NCI-H1930 (cell line): ENCODE measurements at regions not wholly inside any gene's neighbourhood (a gene's known extent, or its start where the extent isn't known, plus 50 kb on each side); places are given as distances from the start of the nearest gene placed in this dataset.
"Not testable (repeated sequence)": the region's sequence is repeated elsewhere in the genome, so short reads cannot be mapped to it uniquely, and the experiment has no call there.

Source experiments
- DNase-seq, 2 experiments: peaks; one replicate each; lab custom pipeline; 2025; lab: John Stamatoyannopoulos, UW

DNA sequence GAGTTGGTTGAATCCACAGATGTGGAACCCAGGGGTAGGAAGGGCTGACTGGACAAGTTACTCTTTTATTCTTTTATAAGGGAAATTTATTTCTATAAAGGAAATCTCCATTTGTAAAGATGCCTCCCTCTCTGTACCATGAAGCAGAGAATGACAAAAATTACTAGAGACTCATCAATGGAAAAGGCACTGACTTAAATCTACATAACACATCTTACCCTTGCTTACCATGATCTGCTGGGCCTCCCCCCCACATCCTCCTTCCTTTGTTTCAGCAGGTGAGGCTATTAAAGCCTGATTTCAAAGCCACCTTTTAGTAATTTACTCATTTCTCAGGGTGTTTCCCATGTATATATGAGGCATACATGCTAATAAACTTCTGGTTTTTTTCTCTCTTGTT, 130.2 kb upstream of the HDDC2 start:
- DNase-seq, result no peak

- no peak for DNase-seq
Measured at GRCh38 chr6:125432963-125433362, 131.2 kb upstream of the HDDC2 start.

DNA sequence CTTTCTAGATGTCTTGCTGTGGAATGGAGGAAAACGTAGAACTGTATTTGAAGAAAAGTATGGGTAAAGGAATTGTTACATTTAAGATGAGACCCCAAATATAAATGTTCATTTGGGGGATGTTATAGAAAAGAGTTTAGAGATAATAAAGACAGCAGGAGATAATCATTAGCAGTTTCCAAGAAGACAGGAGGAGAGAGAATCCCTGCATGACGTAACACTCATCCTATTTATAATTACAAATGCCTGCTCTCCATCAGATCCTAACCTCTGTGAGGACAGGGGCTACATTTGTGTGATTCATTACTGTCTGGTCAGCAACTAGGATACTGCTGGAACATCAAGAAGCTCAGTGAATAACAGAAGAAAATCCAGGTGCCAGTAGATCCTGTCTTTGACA, 133.0 kb upstream of the HDDC2 start:
- no peak for DNase-seq

DNA sequence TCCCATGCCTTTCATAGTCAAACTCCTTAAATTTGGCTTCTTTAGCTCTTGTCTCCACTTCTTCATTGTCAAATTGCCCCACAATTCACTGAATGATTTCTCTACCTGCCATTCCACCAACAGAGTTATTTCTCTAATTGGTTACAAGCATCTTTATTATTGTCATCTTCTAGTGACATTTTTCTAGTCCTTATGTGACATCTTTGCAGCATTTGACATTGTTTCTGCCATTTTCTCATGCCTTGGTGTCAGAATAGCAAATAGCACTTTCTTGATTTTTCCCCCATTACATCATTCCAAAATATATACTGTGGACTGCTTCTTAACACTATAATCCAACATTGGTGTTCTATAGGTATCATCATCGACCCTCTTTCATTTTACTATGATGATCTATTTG, 137.7 kb upstream of the HDDC2 start:
- no peak for DNase-seq

- DNase-seq, result no peak
Measured at GRCh38 chr6:125444006-125444923, 142.5 kb upstream of the HDDC2 start.

GRCh38 chr6:125445054-125445453, 143.3 kb upstream of the HDDC2 start:
- no peak for DNase-seq

- no peak for DNase-seq
Measured at GRCh38 chr6:125446011-125446410, 144.2 kb upstream of the HDDC2 start.

DNA sequence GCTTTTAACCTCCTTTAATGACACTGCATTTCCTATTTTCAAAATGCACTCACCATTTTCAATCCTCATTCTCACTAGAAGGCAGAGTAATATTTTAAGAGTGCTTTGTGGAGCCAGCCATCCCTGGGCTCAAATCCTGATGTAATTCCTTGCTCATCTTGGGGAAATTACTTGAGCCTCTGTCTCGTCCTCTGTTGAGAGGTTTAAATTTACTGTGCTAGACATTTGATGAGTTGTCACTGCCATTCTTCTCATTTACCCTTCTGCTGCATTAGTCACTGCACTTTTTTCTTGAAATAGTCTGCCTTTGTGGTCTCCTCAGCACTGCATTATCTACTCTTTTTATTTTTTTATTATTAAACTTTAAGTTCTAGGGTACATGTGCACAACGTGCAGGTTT, 150.0 kb upstream of the HDDC2 start:
- no peak for DNase-seq

DNA sequence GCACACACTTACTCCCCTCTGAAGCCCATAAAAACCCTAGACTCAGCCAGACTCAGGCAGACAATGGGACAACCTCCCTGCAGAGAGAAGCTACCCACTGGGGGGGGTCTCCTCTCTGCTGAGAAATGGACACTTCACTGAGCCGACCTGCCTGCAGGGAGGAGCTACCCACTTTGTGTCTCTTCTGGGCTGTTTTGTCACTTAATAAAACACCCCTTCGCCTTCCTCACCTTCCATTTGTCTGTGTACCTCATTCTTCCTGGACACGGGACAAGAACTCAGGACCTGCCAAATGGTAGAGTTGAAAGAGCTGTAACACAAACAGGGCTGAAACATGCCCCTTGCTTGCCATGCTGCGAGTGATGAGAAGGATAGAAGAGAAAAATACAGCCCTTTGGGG, 151.7 kb upstream of the HDDC2 start:
- DNase-seq, result no peak

DNA sequence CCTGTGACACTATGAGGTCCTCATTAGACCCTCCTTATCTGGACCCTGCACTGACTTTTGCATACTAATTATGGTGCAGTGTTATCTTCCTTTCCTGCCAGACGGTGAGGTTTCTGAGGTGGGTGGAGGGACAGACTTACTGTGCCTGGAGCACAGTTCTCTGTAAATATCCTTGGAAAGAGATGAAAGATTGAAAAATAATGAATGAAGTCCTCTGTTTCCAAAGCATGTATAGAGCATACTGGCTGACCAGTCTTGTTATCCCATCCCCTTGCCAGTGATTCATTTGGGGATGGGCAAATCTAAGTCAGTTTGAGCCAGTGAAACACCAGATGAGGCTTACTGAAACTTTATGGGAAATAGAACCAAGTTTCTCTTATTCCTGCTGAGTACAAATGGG, 152.6 kb upstream of the HDDC2 start:
- no peak for DNase-seq

- DNase-seq, result not testable (repeated sequence)
Measured at GRCh38 chr6:125458493-125458892, 156.7 kb upstream of the HDDC2 start.

DNA sequence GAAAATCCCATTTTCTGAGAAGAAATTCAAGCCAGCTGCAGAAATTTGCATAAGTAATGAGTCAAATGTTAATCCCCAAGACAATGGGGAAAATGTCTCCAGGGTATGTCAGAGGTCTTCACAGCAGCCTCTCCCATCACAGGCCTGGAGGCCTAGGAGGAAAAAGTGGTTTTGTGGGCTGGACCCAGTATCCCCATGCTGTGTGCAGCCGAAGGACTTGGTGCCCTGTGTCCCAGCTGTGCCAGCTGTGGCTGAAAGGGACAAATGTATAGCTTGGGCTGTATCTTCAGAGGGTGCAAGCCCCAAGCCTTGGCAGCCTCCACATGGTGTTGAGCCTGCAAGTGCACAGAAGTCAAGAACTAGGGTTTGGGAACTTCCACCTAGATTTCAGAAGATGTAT, 163.6 kb upstream of the HDDC2 start:
- not testable (repeated sequence) for DNase-seq

- no peak for DNase-seq
Measured at GRCh38 chr6:125469915-125470314, 168.1 kb upstream of the HDDC2 start.

- DNase-seq, result peak in 1 of 2 experiments; percentile 70
Measured at GRCh38 chr6:125471667-125472066, 169.9 kb upstream of the HDDC2 start.

- no peak for DNase-seq
Measured at GRCh38 chr6:125474061-125474460, 172.3 kb upstream of the HDDC2 start.

DNA sequence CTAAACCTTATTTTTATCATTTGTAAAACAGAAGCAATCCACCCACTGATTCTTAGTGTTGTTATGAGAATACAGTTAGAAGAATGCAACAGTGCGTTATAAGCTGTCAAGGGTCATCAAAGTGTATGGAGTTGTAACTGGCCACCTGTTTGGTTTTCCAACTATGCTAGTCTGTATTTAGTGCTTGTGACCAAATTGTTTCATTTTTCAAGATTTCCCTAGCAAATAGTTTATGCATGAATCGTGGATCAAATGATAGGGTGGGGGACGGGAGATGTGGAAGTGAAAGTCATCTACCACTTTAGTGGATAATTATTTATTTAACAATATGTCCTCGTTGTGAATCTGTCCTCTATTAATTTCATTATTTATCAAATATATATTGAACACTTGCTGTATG, 175.4 kb upstream of the HDDC2 start:
- DNase-seq, result no peak

DNA sequence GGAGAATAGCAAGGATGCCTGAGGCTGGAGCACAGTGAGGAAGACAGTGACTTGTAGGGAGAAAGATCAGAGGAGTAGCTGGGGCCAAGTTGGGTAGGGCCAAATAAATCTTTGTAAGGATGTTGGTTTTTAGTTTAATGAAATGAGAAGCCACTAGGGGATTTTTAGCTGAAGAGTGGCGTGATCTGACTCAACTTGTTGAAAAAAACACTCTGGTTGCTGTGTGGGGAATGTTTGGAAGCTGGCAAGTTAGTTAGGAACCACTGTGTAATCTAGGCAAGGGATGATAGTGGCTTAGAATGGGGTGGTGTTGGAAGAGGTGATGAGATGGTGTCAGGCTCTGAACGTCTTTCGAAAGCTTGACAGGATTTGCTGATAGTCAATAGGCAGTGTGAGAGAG, 176.1 kb upstream of the HDDC2 start:
- no peak for DNase-seq

- no peak for DNase-seq
Measured at GRCh38 chr6:125480146-125480545, 178.4 kb upstream of the HDDC2 start.

GRCh38 chr6:125480571-125480970, 178.8 kb upstream of the HDDC2 start:
- DNase-seq, result no peak

DNA sequence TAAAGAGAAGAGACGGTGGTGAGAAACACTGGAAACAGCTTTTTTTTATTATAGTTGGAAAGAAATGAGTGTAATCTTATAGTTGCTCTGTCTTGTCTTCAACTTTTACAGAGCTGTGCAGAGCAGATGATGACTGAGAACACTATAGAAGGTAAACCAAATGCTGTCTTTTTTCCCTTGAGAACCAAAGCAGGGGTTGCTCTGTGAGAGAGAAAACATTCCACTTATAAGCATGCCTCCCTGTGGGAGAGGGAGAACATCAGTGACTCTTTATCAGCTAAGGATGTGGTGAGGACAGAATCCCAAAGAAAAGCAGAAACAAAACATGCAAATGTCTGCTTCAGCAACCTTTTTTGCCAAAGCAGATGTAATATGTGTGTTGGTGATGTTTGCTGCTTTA, 179.3 kb upstream of the HDDC2 start:
- DNase-seq, result no peak

- DNase-seq, result no peak
Measured at GRCh38 chr6:125485757-125486156, 184.0 kb upstream of the HDDC2 start.

DNA sequence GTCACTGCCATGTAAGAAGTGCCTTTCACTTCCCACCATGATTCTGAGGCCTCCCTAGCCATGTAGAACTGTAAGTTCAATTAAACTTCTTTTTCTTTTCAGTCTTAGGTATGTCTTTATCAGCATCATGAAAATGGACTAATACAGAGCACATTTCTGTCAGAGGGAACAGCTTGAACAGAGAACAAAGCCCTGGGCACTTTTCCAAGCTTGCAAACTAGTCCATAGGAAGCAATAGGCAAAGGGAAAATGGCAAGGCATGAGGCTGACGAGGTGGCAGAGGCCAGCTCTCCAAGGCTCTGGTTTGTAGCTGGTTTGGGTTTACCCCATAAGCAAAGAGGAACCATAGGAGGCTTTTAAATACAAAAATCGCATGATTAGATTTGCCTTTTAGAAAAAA, 185.1 kb upstream of the HDDC2 start:
- no peak for DNase-seq

DNA sequence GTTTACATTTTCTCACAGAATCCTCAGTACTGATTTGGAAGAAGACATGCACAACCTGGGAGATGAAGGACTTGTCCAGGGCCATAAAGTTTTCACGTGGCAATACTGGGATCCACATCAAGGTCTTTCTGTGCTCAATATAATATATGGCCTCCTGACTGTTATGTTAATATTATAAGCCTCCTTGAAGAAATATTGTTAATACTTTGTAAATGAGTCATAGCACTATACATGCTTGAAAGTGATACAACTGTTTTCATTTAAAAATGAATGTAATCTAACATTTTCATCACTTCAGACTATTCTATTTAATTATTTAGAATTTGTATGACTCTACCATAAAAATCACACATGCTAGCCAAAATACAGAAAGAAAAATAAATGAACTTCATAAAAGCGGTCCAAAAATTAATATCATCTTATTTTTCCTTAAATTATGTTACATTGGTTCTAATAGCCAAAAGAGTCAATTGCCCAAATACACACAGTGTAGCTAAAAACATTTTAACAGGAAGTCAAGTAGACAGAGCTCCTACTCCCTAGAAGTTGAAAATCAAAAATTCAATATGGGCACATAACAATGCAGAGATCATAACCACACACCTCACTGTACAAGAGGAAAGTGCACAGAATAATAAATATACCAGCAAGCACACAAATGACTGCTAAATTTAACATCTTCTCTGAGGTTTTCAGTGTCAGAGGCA, 188.0 kb upstream of the HDDC2 start:
- DNase-seq, result no peak
